Adipocyte (in vitro differentiated cells): ENCODE measurements at regions not wholly inside any gene's neighbourhood (a gene's known extent, or its start where the extent isn't known, plus 50 kb on each side); places are given as distances from the start of the nearest gene placed in this dataset.

Experiments
- DNase-seq: peaks from one replicate; pipeline ENCODE4 v3.0.0-alpha.2; 2015; ENCODE audit warnings: low read depth
- H3K27me3 ChIP-seq: replicated peaks from 2 replicates; pipeline ENCODE4 v1.7.0; 2013; ENCODE audit warnings: mild to moderate bottlenecking, low read length, moderate library complexity; ENCODE audit not compliant: control insufficient read depth, insufficient read depth
- H3K36me3 ChIP-seq: 2 replicates; pipeline ENCODE4 v1.7.0; 2013; ENCODE audit warnings: low read length, mild to moderate bottlenecking, moderate library complexity; ENCODE audit not compliant: control insufficient read depth, insufficient read depth, severe bottlenecking
- H3K4me1 ChIP-seq: 2 replicates; pipeline ENCODE4 v1.7.0; 2013; ENCODE audit warnings: mild to moderate bottlenecking, low read length, moderate library complexity; ENCODE audit not compliant: control insufficient read depth, insufficient read depth
- H3K4me3 ChIP-seq: 2 replicates; pipeline ENCODE4 v1.7.0; 2013; ENCODE audit warnings: mild to moderate bottlenecking, low read length, moderate library complexity
- H3K9ac ChIP-seq: 2 replicates; pipeline ENCODE4 v1.7.0; 2013; ENCODE audit warnings: mild to moderate bottlenecking, low read length, moderate library complexity
- H3K9me3 ChIP-seq: 2 replicates; pipeline ENCODE4 v1.7.0; 2013; ENCODE audit warnings: mild to moderate bottlenecking, low read length, moderate library complexity; ENCODE audit not compliant: control insufficient read depth

- Histone ChIP-seq H3K27me3 (no peaks in the 10 kb centered on the region), H3K9me3 (no peaks in the 10 kb centered on the region), H3K36me3 (no peaks in the 10 kb centered on the region), H3K4me3 (no peak overlapping the region), H3K4me1 (peaks cover 29% of the 10 kb centered on the region), H3K9ac (peak overlapping the region; percentile 75)
- DNase-seq: no peak
These were observed 72.9 kb upstream of the GALNT15 start for GRCh38 chr3:16101295-16102186.

GRCh38 chr3:16102187-16102561 lies 72.3 kb upstream of the GALNT15 start:
- Histone ChIP-seq H3K4me3 (no peak overlapping the region), H3K9me3 (no peaks in the 10 kb centered on the region), H3K4me1 (peaks cover 29% of the 10 kb centered on the region), H3K27me3 (no peaks in the 10 kb centered on the region), H3K9ac (peak overlapping the region; percentile 75), H3K36me3 (no peaks in the 10 kb centered on the region)
- no peak for DNase-seq

GRCh38 chr3:16102905-16103364 lies 71.5 kb upstream of the GALNT15 start:
- Histone ChIP-seq H3K4me3 (peak overlapping the region; percentile 26), H3K9ac (peak overlapping the region; percentile 75), H3K27me3 (no peaks in the 10 kb centered on the region), H3K36me3 (no peaks in the 10 kb centered on the region), H3K4me1 (peaks cover 29% of the 10 kb centered on the region), H3K9me3 (no peaks in the 10 kb centered on the region)
- peak; percentile 47 for DNase-seq

GRCh38 chr3:16103472-16103871 lies 71.0 kb upstream of the GALNT15 start:
- Histone ChIP-seq H3K4me1 (peaks cover 29% of the 10 kb centered on the region), H3K9ac (peak overlapping the region; percentile 75), H3K9me3 (no peaks in the 10 kb centered on the region), H3K36me3 (no peaks in the 10 kb centered on the region), H3K27me3 (no peaks in the 10 kb centered on the region), H3K4me3 (peak overlapping the region; percentile 26)
- peak; percentile 63 for DNase-seq

- H3K27me3 ChIP-seq: no peaks in the 10 kb centered on the region
- peak; percentile 13 for DNase-seq
- H3K4me3 ChIP-seq: peak overlapping the region; percentile 26
- no peaks in the 10 kb centered on the region for H3K36me3 ChIP-seq
- H3K4me1 ChIP-seq: peaks cover 29% of the 10 kb centered on the region
- H3K9me3 ChIP-seq: no peaks in the 10 kb centered on the region
- peak overlapping the region; percentile 75 for H3K9ac ChIP-seq
These were observed 70.3 kb upstream of the GALNT15 start for GRCh38 chr3:16104156-16104555.

DNA sequence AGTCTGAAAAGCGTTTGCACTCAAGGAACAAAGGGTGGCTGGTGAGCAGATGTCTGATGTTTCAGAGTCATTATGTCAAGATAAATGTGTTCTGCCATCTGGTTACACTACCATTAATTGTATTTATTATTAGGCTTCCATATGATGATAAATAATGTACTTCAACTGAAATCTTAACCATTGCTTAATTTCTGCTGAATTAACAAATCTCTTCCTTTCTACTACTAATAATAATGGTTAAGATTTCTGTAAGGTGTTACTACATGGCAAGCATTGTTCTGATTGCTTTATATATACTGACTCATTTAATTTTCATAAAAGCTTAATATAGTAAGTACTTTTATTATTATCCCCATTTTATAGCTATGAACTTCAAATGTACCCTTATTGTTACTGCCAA lies 68.4 kb upstream of the GALNT15 start:
- Histone ChIP-seq H3K27me3 (no peaks in the 10 kb centered on the region), H3K4me3 (no peak overlapping the region), H3K9me3 (no peaks in the 10 kb centered on the region), H3K36me3 (no peaks in the 10 kb centered on the region), H3K4me1 (peaks cover 29% of the 10 kb centered on the region), H3K9ac (no peak overlapping the region)
- no peak for DNase-seq

- Histone ChIP-seq H3K9ac (no peak overlapping the region), H3K27me3 (no peaks in the 10 kb centered on the region), H3K4me3 (no peak overlapping the region), H3K9me3 (peaks cover 3% of the 10 kb centered on the region), H3K36me3 (no peaks in the 10 kb centered on the region), H3K4me1 (peaks cover 21% of the 10 kb centered on the region)
- DNase-seq: no peak
These were observed 66.1 kb upstream of the GALNT15 start for GRCh38 chr3:16108424-16108823.

GRCh38 chr3:16109929-16110328 lies 64.6 kb upstream of the GALNT15 start:
- Histone ChIP-seq H3K4me3 (no peak overlapping the region), H3K27me3 (no peaks in the 10 kb centered on the region), H3K9me3 (peaks cover 3% of the 10 kb centered on the region), H3K9ac (no peak overlapping the region), H3K36me3 (no peaks in the 10 kb centered on the region), H3K4me1 (peaks cover 21% of the 10 kb centered on the region)
- no peak for DNase-seq

GRCh38 chr3:16112910-16113504 lies 61.5 kb upstream of the GALNT15 start:
- Histone ChIP-seq H3K36me3 (no peaks in the 10 kb centered on the region), H3K9me3 (peaks cover 3% of the 10 kb centered on the region), H3K4me1 (peaks cover 25% of the 10 kb centered on the region), H3K9ac (peak overlapping the region; percentile 18), H3K27me3 (no peaks in the 10 kb centered on the region), H3K4me3 (no peak overlapping the region)
- DNase-seq: peak; percentile 61

GRCh38 chr3:16113704-16114103 lies 60.8 kb upstream of the GALNT15 start:
- Histone ChIP-seq H3K4me1 (peaks cover 25% of the 10 kb centered on the region), H3K36me3 (no peaks in the 10 kb centered on the region), H3K9ac (peak overlapping the region; percentile 55), H3K4me3 (peak overlapping the region; percentile 38), H3K9me3 (peaks cover 3% of the 10 kb centered on the region), H3K27me3 (no peaks in the 10 kb centered on the region)
- DNase-seq: peak; percentile 39

GRCh38 chr3:16114429-16114828 lies 60.1 kb upstream of the GALNT15 start:
- H3K27me3 ChIP-seq: no peaks in the 10 kb centered on the region

More at GRCh38 chr3:16114429-16114828, 60.1 kb upstream of the GALNT15 start:
- DNase-seq: no peak
- peak overlapping the region; percentile 20 for H3K9ac ChIP-seq
- no peak overlapping the region for H3K4me3 ChIP-seq
- H3K4me1 ChIP-seq: peaks cover 25% of the 10 kb centered on the region
- H3K36me3 ChIP-seq: no peaks in the 10 kb centered on the region
- H3K9me3 ChIP-seq: peaks cover 3% of the 10 kb centered on the region
